ENCODE measurements at regions not wholly inside any gene's neighbourhood (a gene's known extent, or its start where the extent isn't known, plus 50 kb on each side); places are given as distances from the start of the nearest gene placed in this dataset.

DNA sequence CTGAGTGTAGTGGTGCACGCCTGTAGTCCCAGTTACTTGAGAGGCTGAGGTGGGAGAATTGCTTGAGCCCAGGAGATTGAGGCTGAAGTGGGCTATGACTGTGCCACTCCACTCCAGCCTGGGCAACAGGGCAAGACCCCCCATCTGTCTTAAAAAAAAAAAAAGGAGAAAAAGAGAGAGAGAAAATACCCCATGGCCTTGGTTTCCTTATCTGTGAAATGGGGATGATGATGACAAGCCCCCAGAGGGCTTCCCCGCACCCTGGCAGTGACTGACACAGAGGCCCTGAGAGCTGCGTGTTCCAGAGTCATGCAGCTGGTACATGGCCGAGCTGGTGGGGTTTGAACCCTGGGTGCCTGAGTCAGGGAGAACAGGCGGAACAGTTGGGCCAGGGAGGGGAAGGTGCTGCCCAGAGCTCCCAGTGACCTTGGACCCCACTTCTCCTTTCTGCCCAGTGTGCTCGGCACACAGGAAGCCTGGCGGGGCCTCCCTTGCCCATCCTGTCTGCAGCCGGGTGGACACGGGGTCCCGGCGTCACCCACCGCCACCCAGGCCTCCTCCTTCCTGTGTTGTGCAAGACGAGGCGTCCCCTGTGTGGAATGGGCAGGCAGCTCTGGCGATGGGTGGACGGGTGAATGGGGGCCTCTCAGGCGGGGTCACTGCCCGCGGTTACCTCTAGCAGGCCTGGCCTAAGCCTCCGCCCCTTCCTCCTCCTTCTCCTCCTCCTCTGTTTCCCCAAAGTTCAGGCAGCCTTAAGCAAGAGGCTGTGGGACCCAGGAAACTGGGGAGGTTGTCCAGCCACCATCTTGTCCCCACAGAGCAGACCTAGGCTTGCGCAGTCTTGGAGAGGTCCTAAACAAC is 84.2 kb downstream of the CEBPB start:
- DNase-seq: no peak

DNA sequence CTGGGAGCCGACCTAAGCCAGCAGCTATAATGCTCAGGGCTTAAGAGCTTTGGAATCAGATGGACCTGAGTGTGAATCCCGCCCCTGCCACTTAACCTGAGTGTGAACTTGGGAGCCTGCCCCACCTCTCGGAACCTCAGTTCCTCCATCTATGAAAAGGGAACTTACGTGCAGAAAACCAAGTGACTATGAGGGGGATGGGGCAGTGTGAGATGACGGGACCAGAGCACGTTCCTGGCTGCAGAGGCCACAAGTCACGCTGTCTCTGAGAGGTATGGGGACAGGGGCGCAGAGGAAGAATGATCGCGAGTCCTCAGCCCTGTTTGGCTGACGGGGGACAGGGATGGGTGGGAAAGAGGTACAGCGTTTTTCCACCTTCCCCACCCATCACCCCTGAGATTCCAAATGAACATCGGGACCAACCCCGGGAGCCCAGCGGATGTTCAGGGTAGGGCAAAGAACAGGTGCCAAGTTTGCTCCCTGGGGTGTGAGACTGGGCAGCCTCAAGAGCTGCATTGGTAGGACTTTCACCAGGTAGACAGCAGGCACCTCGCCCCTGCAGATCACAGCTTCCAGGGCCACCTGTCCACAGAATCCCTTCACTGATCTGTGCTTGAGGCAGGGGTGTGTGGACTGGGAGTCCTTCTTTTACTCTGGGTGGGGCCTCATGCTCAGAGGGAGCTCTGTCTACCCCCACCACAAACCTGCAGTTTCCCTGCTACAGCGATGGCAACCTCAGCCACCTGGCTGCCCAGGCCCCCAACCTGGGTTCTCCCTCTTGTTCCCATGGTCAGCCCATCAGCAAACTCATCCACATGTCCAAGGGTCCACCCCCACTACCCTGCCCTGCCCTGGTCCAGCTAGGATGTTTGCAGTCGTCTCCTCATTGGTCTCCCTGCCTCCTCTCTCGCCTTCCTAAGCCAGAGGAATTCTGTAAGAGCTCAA is 85.8 kb downstream of the CEBPB start:
- no peak for DNase-seq

DNA sequence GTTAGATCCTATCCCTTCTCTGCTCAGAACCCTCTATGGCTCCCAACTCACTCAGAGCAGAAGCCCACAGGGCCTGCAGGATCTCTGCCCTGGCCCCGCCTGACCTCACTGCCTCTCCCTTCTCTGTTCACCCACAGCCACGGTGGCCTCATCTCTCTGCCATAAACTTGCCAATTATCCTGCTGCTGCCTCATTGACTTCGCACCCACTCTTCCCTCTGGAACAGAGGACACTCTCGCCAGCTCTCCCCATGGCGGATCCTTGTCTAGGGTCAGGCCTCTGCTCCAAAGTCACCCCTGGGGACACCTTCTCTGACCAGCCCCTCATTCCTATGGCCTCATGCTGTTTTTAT is 86.4 kb downstream of the CEBPB start:
- DNase-seq: no peak

DNA sequence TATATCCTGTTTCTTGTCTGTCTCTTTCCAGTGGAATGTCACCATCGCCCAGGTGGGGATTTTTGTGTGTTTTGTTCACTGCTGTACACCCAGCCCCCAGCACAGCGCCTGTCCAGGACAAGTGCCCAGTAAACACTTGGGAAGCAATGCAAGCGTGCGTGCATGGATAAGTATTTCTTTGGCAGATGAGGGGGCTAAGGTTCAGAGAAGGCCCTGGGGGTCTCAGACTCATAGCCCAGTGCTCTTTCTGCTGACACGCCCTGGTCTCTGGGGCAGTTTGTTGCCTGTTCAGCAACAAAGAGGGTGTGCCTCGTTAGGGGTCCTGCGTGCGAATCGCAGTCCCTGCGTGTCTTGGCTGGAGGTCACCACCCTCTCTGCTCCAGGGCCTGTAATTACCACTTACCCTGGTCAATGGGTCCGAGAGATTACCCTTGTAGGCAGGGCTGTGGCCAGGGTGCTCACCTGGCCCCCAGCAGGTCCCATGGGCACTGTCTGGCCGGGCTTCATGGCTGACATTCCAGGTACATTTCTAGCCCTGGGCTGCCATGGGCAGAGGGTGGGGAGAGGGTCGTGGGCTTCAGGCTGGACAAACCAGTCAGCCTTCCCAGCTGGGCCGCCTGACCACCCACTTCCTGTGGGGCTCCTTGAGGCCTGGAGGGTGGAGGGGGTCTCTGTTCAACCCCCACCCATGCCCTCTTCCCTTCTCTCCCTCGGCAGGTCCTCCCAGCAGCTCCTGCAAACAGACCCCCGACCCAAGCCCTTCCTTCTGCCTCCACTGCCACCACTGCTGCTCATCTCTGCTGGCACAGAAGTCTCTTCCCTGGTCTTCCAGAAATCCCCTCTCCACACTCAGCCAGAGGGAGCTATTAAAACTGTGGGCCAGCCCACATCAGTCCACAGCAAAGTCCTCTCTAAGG is 87.1 kb downstream of the CEBPB start:
- no peak for DNase-seq

DNA sequence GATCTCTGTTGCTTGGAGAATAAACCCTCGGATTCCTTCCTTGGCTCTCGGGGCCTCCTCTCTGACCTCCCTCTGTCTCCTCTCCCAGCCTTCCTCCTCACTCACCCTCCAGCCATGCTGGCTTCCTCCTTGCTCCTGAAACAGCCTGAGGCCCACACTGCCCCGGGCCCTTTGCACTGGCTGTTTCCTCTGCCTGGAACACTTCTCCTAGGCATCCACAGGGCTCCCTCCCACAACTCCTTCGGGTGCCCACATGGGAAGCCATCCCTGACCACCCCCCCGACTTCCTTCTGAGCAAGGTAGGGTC is 87.7 kb downstream of the CEBPB start:
- no peak for DNase-seq

DNA sequence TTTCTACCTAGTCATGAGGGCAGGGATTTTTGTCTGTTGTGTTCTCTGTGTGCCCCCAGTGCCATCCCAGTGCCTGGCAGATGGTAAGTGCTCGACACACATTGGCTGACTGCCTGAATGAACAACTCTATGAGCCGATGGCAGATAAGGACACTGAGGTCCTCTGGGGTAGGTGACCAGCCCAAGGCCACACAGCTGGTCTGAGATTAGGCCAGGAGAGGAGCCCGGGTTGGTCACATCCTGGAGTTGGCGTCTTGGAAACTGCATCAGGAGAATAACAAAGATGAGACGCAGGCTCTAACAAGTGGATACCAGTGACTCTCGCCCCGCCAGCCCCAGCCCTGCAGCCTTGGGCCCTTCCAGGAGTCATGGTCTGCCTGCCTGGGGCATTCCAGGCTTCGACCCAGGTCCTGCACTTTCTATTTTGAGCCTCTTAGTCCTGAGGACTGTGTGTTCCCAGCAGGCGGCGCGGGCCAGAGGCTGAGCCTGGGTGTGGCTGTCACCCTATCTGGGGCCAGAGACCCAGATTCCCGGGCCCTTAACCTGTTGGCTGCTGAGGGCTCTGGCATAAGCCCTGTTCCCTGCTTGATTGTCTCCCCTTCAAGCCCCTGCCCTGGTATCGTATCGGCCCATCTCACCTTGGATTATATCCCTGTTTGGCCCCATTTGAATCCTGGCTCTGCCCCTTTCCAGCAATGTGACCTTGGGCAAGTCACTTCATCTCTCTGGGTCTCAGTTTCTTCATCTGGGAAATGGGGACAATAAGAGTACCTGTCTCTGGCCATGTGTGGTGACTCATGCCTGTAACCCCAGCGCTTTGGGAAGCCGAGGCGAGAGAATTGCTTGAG is 88.3 kb downstream of the CEBPB start:
- no peak for DNase-seq

GRCh38 chr20:50279988-50280850 is 89.6 kb downstream of the CEBPB start:
- no peak for DNase-seq

GRCh38 chr20:50280851-50281655 is 90.4 kb downstream of the CEBPB start:
- DNase-seq: no peak

DNA sequence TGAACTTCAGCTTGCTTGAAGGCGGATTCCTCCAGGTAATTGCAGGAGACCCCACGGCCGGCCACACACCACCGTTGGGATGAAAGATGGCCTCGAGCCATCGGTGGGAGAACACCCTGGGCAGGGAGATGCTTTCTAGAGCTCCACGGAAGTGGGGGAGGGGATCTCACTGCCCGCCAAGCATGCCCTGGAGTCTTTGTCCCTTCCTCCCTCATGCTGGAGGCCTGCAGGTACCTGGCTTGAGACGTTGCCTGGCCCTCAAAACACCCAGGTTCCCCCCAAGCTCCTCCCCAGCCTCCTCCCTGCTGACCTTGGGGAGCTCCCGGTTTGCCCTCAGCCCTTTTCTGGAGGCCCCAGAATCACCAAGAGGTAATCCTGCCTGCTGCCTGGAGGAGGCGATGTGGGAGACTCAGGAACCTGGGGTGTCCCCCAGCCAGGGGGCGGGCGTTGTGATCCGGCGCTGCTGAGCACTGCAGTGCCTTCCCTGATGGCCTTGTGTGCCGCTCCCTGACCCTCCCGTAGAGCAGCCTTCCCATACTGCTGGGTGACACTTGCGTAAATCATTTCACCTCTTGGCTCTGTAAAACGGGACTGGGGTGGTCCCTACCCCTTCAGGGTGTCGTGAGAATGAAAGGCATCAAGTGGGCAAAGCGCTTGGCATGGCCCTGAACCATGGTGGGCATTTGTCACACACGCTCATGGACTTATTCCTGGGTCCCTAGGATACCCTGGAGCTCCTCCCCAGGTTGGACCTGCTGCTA is 91.4 kb downstream of the CEBPB start:
- DNase-seq: no peak

GRCh38 chr20:50282592-50283241 is 92.1 kb downstream of the CEBPB start:
- no peak for DNase-seq

DNA sequence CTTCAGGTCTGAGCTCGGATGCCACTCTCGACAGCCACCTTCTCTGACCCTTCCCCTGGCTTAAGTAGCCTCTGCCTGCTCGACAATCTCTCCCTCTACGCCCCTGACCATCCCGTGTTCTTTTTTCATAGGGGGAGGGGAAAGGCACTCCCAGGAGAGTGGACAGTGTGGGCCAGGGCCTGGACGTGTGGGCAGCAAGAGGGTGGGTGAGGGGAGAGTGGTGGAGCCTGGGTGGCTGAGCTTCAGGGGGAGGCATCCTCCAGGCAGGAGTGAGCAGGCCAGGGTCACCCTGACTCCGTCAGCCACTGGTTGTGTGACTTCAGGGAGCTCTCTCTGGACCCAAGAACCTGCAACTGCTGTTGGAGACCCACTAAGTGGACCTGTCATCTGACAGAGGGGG is 92.7 kb downstream of the CEBPB start:
- no peak for DNase-seq

DNA sequence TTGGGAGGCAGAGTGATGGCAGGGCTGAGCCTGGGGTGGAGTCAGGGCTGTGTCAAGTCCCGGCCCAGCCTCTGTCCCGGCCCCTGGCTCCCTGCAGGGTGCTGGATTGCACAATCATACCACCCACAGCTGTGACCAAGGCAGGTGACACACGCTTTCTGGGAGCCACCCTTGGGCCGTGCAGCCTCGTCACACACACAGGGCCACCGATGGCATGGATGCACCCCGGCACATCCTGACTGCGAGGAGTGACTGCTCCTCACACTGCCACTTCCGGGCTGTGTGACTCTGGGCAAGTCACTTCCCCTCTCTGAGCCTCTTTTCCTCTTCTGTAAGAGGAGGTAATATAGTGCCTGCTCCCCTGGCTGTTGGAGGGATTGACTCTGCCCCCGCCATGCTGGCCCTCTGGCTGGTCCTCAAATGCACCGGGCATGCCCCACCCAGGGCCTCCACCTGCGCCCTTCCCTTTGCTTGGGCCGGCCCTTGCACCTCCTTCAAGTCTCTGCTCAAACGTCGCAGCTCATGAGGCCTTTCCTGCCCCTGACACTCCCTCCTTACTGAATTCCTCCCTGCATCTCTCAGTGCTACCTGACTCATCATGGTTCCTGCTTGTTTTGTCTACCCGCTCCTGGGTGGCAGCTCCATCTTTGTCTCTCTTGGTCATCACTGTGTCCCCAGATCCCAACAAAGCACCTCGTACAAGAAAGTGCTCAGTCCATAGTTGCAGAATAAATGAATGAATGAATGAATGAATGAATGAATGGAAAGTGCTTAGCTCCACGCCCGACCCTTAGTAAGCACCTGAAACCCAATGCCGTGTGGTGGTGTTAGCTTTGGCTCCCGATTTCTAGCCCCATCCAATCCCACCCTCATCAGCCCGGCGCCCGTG is 93.5 kb downstream of the CEBPB start:
- DNase-seq: no peak

- DNase-seq: no peak
These were observed 94.3 kb downstream of the CEBPB start for GRCh38 chr20:50284811-50285375.

DNA sequence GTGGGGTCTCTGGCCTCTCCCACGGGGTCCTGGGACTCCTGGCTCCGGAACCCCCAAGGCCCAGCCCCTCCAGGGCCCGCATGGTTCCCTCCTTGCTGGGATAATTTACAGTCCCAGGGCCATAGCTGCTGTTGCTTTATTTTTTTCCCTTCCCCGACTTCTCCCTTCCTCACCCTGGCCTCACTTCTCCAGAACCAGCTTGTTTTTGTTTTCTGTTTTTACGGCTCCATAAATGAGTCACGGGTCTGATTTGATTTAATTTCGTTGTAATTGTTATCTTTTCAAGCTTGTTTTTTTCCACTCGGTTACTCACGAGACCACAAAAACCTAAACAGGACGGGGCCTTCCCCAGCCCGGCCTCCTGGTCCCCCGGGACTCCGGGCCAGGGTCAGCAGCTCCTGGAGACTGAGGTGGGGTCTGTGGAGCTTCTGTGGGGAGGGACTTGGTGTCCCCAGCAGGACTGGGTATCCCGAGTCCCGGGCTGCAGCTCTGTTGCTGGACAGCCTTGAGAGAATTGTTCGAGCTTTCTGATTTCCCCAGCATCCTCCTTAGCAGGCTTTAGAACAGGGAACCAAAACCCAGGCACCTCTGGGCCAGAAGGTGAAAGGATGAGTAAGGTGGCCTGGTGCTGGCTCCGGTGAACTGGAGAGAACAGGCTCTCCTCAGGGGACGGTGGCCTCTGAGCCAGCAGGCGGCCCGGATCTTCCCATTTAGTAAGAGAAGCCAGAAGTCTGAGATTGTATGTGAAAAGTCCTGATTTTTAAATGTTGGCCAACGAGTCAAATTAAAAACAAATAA is 94.9 kb downstream of the CEBPB start:
- DNase-seq: no peak

DNA sequence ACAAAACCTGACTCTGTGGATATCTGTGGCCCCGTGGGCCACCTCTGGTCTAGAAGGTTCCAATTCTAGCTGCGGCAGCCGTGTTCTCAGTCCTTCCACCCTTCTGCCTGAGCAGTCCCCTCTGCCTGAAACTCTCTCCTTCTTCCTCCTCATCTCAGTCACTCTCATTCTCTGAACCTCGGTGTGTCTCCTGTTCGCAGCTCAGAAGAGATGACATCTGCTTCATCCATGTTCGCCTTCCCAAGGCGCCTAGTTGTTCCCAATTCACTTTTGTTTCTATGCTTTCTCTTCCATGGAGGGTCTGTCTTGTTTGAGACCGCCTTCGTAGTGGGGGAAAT is 95.5 kb downstream of the CEBPB start:
- no peak for DNase-seq

DNA sequence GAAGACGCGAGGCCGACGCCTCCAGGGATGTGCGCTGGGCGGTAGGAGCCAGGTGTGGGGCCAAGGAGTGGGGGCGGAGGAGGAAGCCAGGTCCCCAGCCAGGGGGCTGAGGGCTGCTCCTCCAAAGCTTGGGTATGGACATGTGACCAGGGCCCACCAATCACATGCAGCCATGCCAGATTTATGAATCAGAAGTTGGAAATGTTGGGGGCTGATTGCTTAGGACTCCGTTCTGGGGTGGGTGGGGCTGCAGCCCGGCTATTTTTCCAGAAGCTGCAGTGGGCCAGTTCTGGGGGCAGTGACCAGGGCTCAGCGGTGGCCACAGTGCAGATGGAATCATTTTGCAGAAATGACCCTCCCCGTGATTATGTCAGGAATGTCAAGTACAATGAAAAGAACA is 96.0 kb downstream of the CEBPB start:
- no peak for DNase-seq

GRCh38 chr20:50287512-50287911 is 96.9 kb downstream of the CEBPB start:
- no peak for DNase-seq

All from NCI-H2029 treated with DMSO at 0.1 percent for 48 hours (cell line).